22Rv1 (cell line): ENCODE measurements at regions not wholly inside any gene's neighbourhood (a gene's known extent, or its start where the extent isn't known, plus 50 kb on each side); places are given as distances from the start of the nearest gene placed in this dataset.

ENCODE experiments used
- CTCF ChIP-seq: fragments of 450-650 bp; IDR thresholded peaks from 2 replicates; pipeline ENCODE4 v1.5.1; 2017; ENCODE audit warnings: mild to moderate bottlenecking
- ZFX ChIP-seq: fragments of 450-650 bp; IDR thresholded peaks from 2 replicates; pipeline ENCODE4 v1.6.1; 2017; ENCODE audit warnings: antibody characterized with exemption, borderline replicate concordance

DNA sequence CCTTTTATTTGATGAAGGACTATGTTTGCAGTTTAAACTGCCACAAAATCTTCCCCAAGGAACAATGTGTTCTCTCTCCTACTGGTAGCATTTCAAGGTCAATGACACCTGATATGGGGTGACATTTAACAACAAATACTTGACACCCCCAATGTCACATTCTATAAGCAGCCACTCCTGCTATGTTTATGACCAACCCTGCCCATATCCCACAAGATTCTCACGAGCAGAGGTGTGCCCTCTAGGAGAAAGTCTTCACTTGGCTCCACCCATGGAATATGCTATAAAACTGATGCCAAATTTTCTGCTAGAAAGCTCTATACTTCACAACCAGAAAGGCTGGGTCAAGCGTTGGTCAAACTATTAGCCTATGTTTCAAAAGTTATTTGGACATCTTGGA is 105.6 kb upstream of the ARID2 start:
- TF ChIP-seq CTCF (no peak), ZFX (no peak)
